Activated CD8-positive, alpha-beta T cell treated with anti-CD3 and anti-CD28 coated beads for 36 hours (primary cell): ENCODE measurements at regions not wholly inside any gene's neighbourhood (a gene's known extent, or its start where the extent isn't known, plus 50 kb on each side); places are given as distances from the start of the nearest gene placed in this dataset.

ENCODE experiments used
- ATAC-seq: fragments of 200-7000 bp; cut with Tn5 transposase; one replicate; pipeline ENCODE4 v1.10.0; 2021; ENCODE audit warnings: mild to moderate bottlenecking, moderate library complexity
- CTCF ChIA-PET: fragments of 350-600 bp; sonication (Branson Sonifier 250); formaldehyde crosslinking; loops from one replicate; lab custom pipeline; 2021; ENCODE audit warnings: antibody characterized with exemption; lab: Charles Lee
- POLR2A ChIA-PET: fragments of 350-600 bp; sonication (Branson Sonifier 250); formaldehyde crosslinking; loops from one replicate; lab custom pipeline; 2021; ENCODE audit warnings: antibody characterized with exemption; lab: Charles Lee
- DNase-seq: peaks from one replicate; pipeline ENCODE4 v3.0.0-alpha.2; 2020
- H3K27ac Mint-ChIP-seq: one replicate; pipeline ENCODE4 v1.8.0; 2021; ENCODE audit warnings: mild to moderate bottlenecking, mixed read lengths
- H3K27me3 Mint-ChIP-seq: one replicate; pipeline ENCODE4 v1.8.0; 2021; ENCODE audit warnings: mixed read lengths
- H3K36me3 Mint-ChIP-seq: one replicate; pipeline ENCODE4 v1.8.0; 2021; ENCODE audit warnings: low read depth, mixed read lengths
- H3K4me1 Mint-ChIP-seq: one replicate; pipeline ENCODE4 v1.8.0; 2021; ENCODE audit warnings: low read depth, mixed read lengths
- H3K4me3 Mint-ChIP-seq: one replicate; pipeline ENCODE4 v1.8.0; 2021; ENCODE audit warnings: mild to moderate bottlenecking, moderate library complexity, mixed read lengths
- H3K9me3 Mint-ChIP-seq: one replicate; pipeline ENCODE4 v1.8.0; 2021; ENCODE audit warnings: mixed read lengths
- intact Hi-C: fragments of 100-400 bp; cut with micrococcal nuclease; formaldehyde crosslinking; loops from one replicate; pipeline ENCODE4 v1.10.0; 2022
- TF ChIP-seq, protein P1 (sequence below): fragments of 200-600 bp; IDR thresholded peaks from one replicate; pipeline ENCODE4 v1.8.0; 2022; ENCODE audit warnings: antibody characterized with exemption, mild to moderate bottlenecking

GRCh38 chr4:3710451-3711182, 55.6 kb upstream of the ADRA2C start:
- POLR2A ChIA-PET: no interaction called here
- Mint-ChIP-seq H3K9me3 (no peaks in the 10 kb centered on the region), H3K4me3 (no peak overlapping the region), H3K27ac (no peak overlapping the region), H3K4me1 (no peaks in the 10 kb centered on the region), H3K36me3 (no peaks in the 10 kb centered on the region), H3K27me3 (peaks cover 7% of the 10 kb centered on the region)
- ATAC-seq: no peak
- DNase-seq: no peak
- TF ChIP-seq, protein P1, sequence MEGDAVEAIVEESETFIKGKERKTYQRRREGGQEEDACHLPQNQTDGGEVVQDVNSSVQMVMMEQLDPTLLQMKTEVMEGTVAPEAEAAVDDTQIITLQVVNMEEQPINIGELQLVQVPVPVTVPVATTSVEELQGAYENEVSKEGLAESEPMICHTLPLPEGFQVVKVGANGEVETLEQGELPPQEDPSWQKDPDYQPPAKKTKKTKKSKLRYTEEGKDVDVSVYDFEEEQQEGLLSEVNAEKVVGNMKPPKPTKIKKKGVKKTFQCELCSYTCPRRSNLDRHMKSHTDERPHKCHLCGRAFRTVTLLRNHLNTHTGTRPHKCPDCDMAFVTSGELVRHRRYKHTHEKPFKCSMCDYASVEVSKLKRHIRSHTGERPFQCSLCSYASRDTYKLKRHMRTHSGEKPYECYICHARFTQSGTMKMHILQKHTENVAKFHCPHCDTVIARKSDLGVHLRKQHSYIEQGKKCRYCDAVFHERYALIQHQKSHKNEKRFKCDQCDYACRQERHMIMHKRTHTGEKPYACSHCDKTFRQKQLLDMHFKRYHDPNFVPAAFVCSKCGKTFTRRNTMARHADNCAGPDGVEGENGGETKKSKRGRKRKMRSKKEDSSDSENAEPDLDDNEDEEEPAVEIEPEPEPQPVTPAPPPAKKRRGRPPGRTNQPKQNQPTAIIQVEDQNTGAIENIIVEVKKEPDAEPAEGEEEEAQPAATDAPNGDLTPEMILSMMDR: no peak
- intact Hi-C loops: no loop called here
- CTCF ChIA-PET: no interaction called here

DNA sequence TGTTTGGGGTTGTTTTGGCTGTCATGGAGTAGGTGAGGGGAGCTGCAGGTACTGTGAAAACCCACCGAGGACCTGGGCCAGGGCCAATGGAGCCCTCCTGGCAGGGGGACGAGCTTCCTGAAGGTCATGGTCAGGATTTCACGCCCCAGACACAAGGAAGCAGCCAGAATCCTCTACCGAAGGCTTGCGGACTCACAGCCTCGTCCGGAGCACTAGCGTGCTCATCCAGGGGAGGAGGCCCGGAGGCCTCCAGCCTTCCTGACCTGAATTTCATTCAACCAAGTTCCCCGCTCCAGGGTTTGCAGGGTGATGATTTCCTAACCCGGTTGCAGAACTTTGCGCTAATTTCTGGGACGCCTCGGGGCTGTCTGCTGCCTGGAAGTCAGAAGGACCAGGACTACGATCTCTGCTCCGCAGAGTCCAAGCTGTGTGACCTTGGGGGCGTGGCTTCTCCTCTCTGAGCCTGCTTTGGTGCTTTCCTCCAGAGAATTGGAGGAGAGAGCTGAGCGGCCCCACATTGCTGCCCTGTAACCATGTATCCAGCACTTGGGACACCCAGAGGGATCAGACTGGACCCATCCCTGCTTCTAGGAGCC, 56.2 kb upstream of the ADRA2C start:
- H3K36me3 Mint-ChIP-seq: no peaks in the 10 kb centered on the region
- no peaks in the 10 kb centered on the region for H3K4me1 Mint-ChIP-seq
- H3K27me3 Mint-ChIP-seq: peaks cover 7% of the 10 kb centered on the region
- H3K27ac Mint-ChIP-seq: no peak overlapping the region
- H3K4me3 Mint-ChIP-seq: no peak overlapping the region
- POLR2A ChIA-PET: no interaction called here
- no peaks in the 10 kb centered on the region for H3K9me3 Mint-ChIP-seq
- no peak for ATAC-seq
- TF ChIP-seq, protein P1: no peak
- CTCF ChIA-PET: no interaction called here
- no peak for DNase-seq
- intact Hi-C loops: no loop called here

GRCh38 chr4:3709061-3709845, 56.9 kb upstream of the ADRA2C start:
- no peaks in the 10 kb centered on the region for H3K4me1 Mint-ChIP-seq
- peaks cover 9% of the 10 kb centered on the region for H3K27me3 Mint-ChIP-seq
- no peak overlapping the region for H3K27ac Mint-ChIP-seq
- no peaks in the 10 kb centered on the region for H3K36me3 Mint-ChIP-seq
- no peak overlapping the region for H3K4me3 Mint-ChIP-seq
- intact Hi-C loops: no loop called here
- TF ChIP-seq, protein P1: no peak
- no peak for DNase-seq
- no peak for ATAC-seq
- no peaks in the 10 kb centered on the region for H3K9me3 Mint-ChIP-seq
- ChIA-PET POLR2A (no interaction called here), CTCF (no interaction called here)

GRCh38 chr4:3708611-3709010, 57.6 kb upstream of the ADRA2C start:
- Mint-ChIP-seq H3K36me3 (no peaks in the 10 kb centered on the region), H3K4me1 (no peaks in the 10 kb centered on the region), H3K9me3 (no peaks in the 10 kb centered on the region), H3K27ac (no peak overlapping the region), H3K27me3 (peaks cover 12% of the 10 kb centered on the region), H3K4me3 (no peak overlapping the region)
- ATAC-seq: no peak
- TF ChIP-seq, protein P1: no peak
- intact Hi-C loops: no loop called here
- ChIA-PET CTCF (no interaction called here), POLR2A (no interaction called here)
- DNase-seq: no peak

GRCh38 chr4:3708103-3708510, 58.1 kb upstream of the ADRA2C start:
- DNase-seq: no peak
- Mint-ChIP-seq H3K4me1 (no peaks in the 10 kb centered on the region), H3K27ac (no peak overlapping the region), H3K36me3 (no peaks in the 10 kb centered on the region), H3K4me3 (no peak overlapping the region), H3K9me3 (no peaks in the 10 kb centered on the region), H3K27me3 (peaks cover 12% of the 10 kb centered on the region)
- intact Hi-C loops: no loop called here
- TF ChIP-seq, protein P1: no peak
- POLR2A ChIA-PET: no interaction called here
- no peak for ATAC-seq
- CTCF ChIA-PET: no interaction called here
